ENCODE measurements at regions not wholly inside any gene's neighbourhood (a gene's known extent, or its start where the extent isn't known, plus 50 kb on each side); places are given as distances from the start of the nearest gene placed in this dataset.
"Not testable (repeated sequence)": the region's sequence is repeated elsewhere in the genome, so short reads cannot be mapped to it uniquely, and the experiment has no call there.

DNA sequence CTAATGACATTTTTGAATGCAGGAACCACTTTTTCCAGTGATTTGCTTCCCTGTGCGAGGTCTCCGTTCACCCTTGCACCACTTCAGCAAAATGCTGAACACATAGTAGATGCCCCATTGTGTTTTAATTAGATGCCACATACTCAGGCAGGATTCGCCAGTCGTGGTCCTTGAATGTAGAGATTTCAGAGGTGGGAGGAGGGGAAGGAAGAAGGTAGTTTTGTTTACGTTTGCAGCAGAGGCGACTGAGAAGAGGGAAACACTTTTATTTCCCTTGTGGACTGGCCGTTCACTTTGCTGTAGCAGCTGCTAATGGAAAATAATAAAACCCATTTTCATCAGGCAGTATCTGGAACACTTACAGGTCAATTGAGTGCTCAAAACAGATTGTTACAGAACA is 262.8 kb upstream of the TBL1XR1 start:
- H3K4me3 Mint-ChIP-seq: no peak overlapping the region
- peaks cover 4% of the 10 kb centered on the region for H3K27me3 Mint-ChIP-seq (ENCODE audit: low read depth, poor library complexity)
- H3K9me3 Mint-ChIP-seq: no peaks in the 10 kb centered on the region
- H3K36me3 Mint-ChIP-seq (ENCODE audit: low read depth): no peaks in the 10 kb centered on the region
- no peak overlapping the region for H3K27ac Mint-ChIP-seq
- TF ChIP-seq, protein P1, sequence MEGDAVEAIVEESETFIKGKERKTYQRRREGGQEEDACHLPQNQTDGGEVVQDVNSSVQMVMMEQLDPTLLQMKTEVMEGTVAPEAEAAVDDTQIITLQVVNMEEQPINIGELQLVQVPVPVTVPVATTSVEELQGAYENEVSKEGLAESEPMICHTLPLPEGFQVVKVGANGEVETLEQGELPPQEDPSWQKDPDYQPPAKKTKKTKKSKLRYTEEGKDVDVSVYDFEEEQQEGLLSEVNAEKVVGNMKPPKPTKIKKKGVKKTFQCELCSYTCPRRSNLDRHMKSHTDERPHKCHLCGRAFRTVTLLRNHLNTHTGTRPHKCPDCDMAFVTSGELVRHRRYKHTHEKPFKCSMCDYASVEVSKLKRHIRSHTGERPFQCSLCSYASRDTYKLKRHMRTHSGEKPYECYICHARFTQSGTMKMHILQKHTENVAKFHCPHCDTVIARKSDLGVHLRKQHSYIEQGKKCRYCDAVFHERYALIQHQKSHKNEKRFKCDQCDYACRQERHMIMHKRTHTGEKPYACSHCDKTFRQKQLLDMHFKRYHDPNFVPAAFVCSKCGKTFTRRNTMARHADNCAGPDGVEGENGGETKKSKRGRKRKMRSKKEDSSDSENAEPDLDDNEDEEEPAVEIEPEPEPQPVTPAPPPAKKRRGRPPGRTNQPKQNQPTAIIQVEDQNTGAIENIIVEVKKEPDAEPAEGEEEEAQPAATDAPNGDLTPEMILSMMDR (IDR thresholded peaks at IDR 0.05): no peak
- H3K4me1 Mint-ChIP-seq: peaks cover 17% of the 10 kb centered on the region
- no peak for DNase-seq

DNA sequence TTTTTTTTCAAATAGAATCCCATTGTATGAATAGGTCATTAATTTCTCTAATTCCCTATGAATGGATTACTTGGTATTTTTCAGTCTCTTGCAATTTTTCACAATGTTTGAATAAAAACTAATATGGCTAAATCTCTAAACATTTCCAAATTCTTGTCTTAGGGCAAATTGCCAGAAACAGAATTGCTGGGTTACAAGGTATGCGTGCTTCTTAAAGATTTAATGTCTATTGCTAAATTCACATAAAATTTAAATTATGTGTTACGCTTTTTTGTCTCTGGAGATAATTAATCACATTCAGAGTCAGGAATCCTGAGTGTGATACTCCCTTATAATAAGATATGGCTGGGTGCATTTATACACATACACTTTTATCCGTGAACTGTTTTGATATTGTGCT is 264.5 kb upstream of the TBL1XR1 start:
- H3K9me3 Mint-ChIP-seq: peaks cover 7% of the 10 kb centered on the region
- DNase-seq: no peak
- peaks cover 17% of the 10 kb centered on the region for H3K4me1 Mint-ChIP-seq
- no peak overlapping the region for H3K27ac Mint-ChIP-seq
- H3K36me3 Mint-ChIP-seq (ENCODE audit: low read depth): peaks cover 5% of the 10 kb centered on the region
- no peak overlapping the region for H3K4me3 Mint-ChIP-seq
- peaks cover 4% of the 10 kb centered on the region for H3K27me3 Mint-ChIP-seq (ENCODE audit: low read depth, poor library complexity)
- TF ChIP-seq, protein P1 (IDR thresholded peaks at IDR 0.05): no peak

DNA sequence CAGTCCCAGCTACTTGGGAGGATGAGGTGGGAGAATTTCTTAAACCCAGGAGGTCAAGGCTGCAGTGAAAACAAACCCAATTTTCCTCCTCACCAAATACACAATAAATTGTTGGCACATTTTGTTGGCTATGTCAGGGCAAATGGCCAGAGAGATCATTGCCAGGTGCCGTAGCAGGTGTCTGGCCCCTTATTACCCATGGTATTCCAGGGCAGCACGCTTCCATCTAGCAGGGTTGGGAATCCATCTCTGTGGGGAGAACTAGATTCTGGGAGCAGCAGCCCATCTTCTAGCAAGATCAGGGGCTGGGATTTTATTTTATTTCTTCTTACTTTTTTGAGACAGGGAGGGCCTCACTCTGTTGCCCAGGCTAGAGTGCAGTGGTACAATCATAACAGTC is 266.1 kb upstream of the TBL1XR1 start:
- H3K36me3 Mint-ChIP-seq (ENCODE audit: low read depth); DNase-seq; H3K27ac Mint-ChIP-seq; H3K4me3 Mint-ChIP-seq; H3K9me3 Mint-ChIP-seq; H3K27me3 Mint-ChIP-seq (ENCODE audit: low read depth, poor library complexity): not testable (repeated sequence)
- peaks cover 18% of the 10 kb centered on the region for H3K4me1 Mint-ChIP-seq

DNA sequence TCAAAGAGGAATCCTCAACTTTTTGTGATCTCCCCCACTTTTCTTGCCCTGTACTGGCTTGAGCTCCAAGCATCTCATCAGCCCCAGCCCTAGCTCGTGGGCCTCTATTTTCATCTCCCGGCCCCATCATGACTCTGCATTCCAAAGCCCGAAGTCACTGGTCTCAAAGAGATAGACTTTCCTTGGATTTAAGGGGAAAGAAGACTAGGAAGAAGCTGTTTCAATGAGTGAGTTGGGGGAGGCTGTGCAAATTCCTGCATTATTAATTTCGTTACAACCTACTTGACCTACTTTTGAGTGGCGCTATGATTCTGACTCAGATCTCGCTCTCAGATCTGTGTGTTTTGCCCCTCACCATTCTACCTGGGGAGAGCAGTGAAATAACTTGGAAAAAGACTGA is 266.6 kb upstream of the TBL1XR1 start:
- Mint-ChIP-seq H3K4me1 (peaks cover 20% of the 10 kb centered on the region), H3K36me3 (ENCODE audit: low read depth) (peaks cover 5% of the 10 kb centered on the region), H3K27ac (no peak overlapping the region), H3K4me3 (no peak overlapping the region), H3K27me3 (ENCODE audit: low read depth, poor library complexity) (peaks cover 4% of the 10 kb centered on the region), H3K9me3 (peaks cover 8% of the 10 kb centered on the region)
- DNase-seq: no peak
- TF ChIP-seq, protein P1 (IDR thresholded peaks at IDR 0.05): no peak

DNA sequence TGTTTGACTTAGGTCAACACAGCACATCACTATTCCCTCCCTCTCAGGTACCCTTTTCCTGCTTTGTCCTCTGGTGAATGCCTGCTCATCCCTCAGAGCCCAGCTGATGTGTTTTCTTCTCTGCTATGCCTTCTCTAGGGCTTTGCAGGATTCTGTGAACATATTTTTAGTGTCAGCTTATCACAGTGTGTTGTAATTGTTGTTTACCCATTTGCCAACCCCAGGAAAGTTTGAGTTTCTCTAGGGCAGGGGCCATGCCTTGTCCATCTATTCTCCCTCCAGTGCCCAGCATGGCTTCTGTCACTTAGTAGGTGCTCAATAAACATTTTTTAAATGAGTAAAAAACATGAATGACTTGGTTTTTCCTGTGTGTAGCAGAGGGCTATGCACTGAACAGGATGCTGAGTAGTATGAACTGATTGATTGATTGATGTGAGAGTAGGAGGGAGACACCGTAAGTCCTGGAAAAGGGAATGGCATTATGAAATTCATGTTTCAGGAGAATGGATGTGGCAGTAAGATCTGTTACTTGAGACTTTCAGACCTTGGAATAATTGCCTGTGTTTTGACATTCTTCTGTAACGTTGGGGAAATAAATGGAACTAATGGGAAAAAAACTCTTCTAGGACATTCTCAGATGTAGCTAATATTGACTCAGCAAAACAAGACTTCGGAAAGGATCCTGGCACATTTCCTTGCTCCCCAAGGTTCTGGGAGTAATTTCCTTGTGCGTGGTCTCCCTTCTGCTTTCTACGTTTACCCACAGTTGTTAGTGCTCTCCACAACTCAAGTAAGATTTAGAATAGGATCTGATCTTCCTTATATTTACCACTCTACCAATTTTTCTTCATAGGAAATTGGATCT is 267.3 kb upstream of the TBL1XR1 start:
- DNase-seq: no peak
- Mint-ChIP-seq H3K27me3 (ENCODE audit: low read depth, poor library complexity) (peaks cover 4% of the 10 kb centered on the region), H3K4me1 (peaks cover 22% of the 10 kb centered on the region), H3K27ac (no peak overlapping the region), H3K4me3 (no peak overlapping the region), H3K9me3 (peaks cover 16% of the 10 kb centered on the region), H3K36me3 (ENCODE audit: low read depth) (peaks cover 8% of the 10 kb centered on the region)
- TF ChIP-seq, protein P1 (IDR thresholded peaks at IDR 0.05): no peak

DNA sequence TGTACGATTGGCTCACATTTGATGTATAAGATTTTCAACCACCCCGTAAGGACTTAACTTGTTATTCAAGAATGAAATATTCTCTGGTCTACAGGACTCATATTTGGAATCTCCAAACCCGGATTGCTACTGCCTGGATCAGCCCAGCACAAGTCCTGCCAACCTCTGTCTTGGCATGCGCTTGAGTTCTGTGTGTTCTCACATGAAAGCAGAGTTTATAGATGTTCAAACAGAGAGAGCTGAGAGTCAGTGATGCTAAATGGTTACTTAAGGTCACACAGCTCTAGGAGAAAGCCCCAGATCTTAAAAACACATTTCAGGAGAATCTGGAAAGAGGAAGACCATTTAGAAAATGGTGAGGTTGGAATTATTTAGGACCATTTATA is 268.0 kb upstream of the TBL1XR1 start:
- Mint-ChIP-seq H3K4me3 (no peak overlapping the region), H3K27me3 (ENCODE audit: low read depth, poor library complexity) (peaks cover 4% of the 10 kb centered on the region), H3K36me3 (ENCODE audit: low read depth) (peaks cover 9% of the 10 kb centered on the region), H3K9me3 (peaks cover 18% of the 10 kb centered on the region), H3K27ac (no peak overlapping the region), H3K4me1 (peaks cover 28% of the 10 kb centered on the region)
- TF ChIP-seq, protein P1 (IDR thresholded peaks at IDR 0.05): no peak
- DNase-seq: no peak
